LHCN-M2 (cell line): ENCODE measurements at regions not wholly inside any gene's neighbourhood (a gene's known extent, or its start where the extent isn't known, plus 50 kb on each side); places are given as distances from the start of the nearest gene placed in this dataset.

ENCODE experiments used
- DNase-seq: peaks from one replicate; pipeline ENCODE4 v3.0.0-alpha.2; 2012; ENCODE audit warnings: low read depth

DNA sequence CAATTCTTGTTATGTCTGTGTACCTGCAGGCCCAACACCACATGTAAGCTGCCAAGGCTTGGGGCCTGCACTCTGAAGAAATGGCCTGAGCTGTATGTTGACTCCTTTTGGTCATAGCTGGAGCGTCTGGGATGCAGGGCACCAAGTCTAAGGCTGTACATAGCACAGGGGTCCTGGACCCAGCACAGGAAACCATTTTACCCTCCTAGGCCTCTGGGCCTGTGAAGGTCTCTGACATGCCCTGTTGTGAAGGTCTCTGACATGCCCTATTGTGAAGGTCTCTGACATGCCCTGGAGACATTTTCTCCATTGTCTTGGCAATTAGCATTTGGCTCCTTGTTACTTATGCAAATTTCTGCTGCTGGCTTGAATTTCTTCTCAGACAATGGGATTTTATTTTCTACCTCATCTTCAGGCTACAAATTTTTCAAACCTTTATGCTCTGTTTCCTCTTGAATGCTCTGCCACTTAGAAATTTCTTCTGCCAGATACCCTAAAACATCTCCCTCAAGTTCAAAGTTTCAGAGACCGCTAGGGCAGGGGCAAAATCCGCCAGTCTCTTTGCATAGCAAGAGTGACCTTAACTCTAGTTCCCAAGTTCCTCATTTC lies 246.7 kb upstream of the B3GALT2 start:
- no peak for DNase-seq

DNA sequence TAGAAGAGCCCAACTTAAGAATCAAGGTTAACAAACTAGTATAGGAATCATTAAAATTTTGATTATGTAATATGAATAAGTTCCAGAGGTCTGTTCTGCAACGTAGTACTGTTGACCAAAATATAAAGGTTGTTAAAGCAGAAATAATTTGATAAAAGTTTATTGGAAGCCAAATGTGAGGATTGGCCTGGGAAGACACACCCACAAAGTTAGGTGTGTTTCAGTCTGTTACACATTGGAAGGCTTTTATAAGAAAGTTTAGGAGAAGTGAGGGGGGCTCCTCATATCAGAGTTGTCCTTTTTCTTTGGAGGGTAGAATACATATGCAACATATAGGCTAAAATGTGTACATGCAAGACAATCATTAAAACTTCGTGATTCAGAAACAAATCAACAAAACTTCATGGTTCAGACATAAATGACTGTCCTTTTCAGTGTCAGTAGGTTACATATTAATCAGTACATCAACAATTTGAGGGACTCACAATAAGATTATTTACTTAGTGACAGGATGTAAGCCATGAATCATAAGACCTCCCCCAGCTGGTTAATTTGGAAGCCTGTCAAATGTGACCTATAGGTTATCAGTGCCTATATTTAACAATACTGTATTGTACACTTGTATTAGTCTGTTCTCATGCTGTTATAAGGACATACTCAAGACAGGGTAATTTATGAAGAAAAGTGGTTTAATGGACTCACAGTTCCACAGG lies 245.0 kb upstream of the B3GALT2 start:
- no peak for DNase-seq

DNA sequence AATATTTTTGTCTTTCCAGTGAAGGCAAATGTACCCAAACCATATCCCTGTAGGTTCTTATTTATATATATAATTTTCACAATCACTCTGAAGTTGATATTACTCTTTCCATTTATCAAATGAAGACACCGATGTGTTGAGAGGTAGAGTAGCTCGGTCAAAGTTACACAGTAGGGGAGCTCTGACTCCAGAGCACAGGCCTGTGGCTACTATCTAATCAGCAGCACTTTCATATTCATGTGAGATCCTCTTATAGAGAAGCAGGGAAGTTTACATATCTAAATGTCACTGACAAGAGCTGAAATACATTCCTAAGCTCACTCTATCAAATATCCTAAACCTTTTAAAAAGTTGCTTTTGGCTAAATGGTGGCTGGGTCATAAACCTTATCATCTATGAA lies 241.1 kb upstream of the B3GALT2 start:
- no peak for DNase-seq

DNA sequence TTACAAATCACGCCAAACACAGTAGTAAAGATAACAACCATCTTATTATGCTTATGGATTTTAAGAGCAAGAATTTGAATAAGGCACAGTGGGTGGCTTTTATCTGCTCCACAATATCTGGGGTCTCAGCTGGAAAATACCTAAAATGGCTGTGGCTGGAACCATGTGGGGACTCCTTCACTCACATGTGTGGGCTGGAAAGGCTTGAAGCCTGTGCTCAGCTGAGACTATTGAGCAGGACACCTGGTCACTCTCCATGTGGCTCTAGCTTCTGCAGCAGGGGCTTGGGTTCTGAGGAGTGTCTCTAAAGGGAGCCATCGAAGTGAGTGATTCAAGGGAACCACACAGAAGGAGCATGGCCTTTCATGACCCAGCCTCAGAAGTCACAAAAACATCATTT lies 239.6 kb upstream of the B3GALT2 start:
- no peak for DNase-seq

DNA sequence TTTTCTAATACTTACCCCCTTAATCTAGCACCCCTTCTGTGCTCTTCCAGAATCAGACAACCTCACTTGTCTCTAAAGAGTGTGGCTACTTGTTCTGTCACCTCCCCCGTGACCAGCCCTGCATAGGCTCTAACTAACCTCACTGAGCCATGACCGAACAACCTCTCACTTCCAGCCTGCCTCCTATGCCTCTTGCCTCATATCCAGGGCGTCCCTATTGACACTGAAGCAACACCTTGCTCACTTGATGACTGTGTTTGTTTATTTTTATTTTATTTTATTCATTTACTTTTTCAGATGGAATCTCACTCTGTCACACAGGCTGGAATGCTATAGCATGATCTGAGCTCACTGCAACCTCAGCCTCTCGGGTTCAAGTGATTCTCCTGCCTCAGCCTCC lies 235.1 kb upstream of the B3GALT2 start:
- DNase-seq, result no peak

DNA sequence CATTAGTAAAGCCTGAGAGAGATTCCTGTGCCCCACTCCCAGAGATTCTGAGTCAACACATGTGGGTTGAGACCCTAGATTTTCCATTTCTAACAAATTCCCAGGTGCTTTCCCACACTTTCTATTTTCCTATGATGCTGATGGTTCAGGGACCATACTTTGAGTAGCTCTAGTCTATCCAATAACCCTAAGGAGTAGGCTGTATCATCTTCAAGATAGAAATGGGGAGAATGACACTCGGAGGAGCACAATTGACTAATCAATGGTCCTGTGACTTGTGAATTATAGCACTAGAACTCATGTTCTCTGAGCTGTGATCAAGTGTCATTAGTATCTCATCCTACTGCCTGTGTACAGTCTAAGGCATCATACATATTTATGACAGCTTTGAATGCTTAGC lies 232.9 kb upstream of the B3GALT2 start:
- no peak for DNase-seq

DNA sequence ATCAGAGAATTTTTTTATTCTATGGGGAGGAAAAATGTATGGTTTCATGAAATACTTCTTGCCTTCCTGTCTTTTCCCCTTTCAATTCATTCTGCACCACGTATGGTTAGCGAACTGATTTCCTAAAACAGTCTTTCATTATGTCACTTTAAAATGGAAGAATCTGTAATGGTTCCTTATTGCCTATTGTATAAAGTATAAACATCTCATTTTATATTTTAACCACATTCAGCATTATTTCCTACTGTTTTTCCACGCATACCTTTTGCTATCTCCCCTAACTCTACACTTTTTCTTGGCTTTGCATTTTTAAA lies 232.3 kb upstream of the B3GALT2 start:
- DNase-seq, result no peak

DNA sequence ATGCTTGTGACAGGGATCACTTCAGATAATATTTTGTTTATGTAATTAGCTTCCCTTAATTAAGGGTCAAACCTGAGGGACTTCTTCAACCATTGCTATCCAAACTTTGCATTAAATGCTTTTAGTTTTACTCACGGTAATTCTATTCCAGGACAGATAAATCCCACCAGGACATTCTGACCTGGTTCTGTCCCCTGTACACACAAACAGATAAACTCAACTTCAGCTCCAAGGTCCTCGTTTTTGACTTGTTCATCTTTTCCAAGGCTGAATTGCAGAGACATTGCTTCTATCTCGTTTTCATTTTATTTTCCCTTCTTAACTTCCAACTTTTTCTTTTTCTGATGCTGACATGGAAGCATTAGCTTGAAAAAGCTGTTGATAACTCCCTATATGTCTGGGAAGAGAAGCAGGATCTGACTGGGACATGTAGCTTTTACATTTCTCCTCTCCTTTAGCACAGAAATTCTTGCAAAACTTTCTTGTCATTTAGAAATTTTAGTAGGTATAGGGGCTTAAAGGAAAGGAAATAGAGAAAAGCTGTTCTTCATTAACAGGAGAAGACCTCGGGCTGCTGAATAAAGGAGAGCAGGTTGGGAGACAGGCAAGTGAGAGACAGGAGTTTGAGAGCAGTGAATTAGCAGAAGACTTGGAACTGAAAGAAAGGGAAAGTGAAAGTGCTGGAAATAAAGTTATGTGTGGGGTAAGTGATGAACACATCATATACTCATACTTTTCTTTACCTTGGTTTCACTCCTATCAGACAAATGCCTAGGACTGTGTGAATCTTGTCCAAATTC lies 231.7 kb upstream of the B3GALT2 start:
- peak; percentile 56 for DNase-seq

DNA sequence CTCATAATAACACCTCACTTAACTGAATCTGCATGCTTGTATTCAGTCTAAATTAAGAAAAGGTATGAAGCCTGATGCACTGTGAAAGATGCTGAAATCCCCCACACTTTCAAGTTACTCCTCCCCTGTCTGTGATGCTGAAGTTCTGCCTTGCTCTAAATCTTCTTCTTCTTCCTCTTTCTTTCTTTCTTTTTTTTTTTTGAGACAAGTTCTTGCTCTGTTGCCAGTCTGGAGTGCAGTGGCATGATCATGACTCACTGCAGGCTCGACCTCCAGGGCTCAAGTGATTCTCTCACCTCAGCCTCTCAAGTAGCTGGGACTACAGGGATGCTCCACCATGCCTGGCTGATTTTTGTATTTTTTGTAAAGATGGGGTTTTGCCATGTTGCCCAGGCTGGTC lies 231.0 kb upstream of the B3GALT2 start:
- DNase-seq, result peak; percentile 32

DNA sequence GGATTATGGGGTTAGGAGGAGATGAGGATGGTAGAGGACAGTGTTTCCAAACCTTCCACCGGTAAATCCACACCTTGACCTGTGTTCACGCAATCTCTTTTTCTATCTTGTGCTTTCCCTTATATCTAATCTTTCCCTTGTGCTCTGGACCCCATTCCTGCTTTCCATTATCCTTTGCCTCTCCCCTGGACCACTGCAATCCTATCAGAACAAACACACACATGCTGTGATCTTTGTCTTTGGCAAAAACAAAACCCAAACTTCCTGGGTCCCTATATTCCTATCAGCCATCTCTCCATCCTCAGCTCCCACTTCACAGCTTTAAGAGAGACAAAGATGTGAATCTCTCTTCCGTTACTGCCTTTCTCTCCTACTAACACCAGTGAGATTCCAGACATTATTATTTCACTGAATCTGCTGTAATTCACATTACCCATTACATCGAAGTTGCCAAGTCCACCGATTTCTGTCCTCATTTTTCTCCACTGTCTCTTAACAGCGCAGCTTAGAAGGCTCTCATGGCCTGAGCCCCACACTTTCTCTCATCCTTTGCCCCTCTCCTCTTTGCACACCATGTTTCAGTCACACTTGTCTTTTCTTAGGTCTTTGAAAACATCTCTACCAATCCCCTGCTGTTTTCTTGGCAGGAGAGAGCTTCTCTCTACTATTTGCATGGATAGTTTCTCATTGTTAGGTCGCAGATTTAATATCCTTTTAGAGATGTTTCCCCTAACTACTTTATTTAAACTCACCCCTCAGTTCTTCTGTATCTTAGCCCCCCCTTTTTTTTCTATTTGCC lies 230.0 kb upstream of the B3GALT2 start:
- no peak for DNase-seq

DNA sequence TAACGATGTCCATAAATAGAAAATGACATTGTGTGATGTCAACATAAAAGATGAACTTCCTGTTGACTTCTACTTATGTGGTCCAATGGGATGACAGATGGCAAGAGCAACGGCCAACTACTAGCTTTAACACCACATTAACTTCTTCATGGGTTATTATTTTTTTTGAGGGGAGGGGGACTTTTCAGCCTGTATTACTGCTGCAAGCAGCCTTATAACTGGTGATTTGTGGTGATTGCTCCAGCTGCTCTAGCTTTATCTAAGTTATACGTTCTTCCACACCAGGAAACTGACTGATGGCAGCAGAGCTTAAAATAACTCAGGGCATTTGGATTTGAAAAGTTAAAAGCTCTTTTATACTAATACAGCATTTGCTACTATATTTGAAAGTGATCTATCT lies 228.8 kb upstream of the B3GALT2 start:
- DNase-seq, result no peak

DNA sequence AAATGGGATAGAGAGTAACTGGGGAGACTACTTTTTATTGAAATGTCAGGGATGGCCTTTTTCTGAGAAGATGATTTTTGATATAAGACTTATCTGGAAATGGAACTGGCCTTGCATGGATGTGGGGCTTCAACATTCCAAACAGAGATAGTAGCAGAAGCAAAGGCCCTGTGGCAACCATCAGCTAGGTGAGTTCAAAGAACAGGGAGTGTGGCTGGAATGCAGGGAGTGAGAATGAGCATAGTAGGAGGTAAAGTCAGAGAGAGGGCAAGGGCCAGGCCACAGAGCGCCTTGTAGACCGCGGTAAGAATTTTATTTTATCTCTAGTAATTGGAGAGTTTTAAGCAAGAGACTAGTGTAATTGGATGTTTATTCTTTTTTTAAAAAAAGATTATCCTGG lies 227.0 kb upstream of the B3GALT2 start:
- DNase-seq, result no peak

DNA sequence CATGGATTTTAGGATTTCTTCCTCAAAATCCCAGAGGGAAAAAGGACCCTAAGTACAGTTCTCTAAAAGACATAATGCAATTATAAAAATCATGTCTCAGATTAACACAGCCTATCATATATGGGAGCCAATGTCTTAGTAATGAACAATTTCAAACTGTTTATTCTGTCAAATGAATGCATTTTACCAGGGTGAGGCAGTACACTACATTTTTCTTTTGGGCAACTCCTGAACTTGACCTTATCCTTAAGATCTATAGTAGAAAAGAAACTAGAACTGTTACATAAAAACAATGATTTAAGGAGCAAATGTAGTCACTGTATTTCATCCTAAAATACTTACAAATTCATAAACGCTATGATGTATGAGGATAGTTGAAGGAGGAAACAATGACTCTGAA lies 226.3 kb upstream of the B3GALT2 start:
- no peak for DNase-seq

DNA sequence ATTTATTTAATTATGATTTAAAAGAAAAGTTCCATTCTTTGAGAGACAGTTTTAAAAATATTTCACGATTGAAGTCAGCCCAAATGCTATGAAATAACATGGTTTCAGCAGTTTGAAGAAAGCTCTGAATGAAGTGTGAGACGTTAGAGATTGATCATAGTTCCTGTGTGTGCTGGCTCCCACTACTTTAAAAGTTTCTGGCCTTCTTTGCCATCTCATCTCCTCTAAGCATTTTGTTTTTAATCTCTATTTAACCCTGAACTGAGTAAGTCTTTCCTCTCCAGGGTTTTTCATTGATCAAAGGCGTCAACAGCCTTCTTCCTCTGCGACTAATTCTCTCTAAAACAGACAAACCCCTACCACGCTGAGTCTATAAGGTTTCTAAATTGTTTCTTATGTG lies 225.3 kb upstream of the B3GALT2 start:
- DNase-seq, result no peak

DNA sequence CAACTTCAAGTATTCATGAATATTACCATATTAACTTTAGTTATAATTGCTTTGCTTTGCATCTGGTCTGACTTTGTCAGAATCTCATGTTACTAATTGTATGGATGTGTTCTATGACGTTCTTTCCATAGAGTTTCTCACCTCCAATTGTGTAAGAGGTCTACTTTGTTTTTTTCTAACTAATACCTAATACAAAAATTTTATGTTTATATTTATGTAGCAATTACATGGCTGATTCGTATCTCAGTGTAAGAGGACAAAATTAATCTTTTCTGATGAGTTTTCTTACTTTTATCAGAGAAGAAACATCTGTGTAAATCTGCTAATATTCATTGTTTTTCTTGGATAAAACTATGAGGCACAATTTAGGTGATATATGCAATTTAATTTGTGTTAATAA lies 224.8 kb upstream of the B3GALT2 start:
- no peak for DNase-seq

DNA sequence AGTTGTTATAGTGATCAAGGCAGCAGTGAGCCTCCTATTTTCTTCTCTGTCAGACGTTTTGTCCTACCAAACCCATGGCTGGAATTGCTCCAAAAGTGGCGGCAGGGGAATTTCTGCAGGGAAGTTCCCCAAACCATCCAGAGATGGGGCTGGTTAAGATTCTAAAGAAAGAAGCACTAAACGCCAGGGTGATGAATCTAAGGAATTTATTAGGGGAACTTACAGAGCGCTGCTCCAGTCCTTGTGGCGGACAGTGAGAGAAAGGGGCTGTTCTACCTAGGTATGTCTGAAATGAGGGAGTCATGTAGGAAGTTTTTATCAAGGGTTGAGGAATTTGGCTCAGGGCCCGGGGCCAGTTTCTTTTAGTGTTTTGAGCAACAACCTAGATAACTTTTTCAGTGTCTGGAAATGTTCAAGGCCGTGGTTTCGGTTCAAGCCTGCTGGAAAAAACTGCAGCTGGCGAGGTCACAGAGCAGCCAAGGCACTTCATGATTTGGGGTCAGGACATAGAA lies 222.4 kb upstream of the B3GALT2 start:
- DNase-seq, result peak; percentile 37

DNA sequence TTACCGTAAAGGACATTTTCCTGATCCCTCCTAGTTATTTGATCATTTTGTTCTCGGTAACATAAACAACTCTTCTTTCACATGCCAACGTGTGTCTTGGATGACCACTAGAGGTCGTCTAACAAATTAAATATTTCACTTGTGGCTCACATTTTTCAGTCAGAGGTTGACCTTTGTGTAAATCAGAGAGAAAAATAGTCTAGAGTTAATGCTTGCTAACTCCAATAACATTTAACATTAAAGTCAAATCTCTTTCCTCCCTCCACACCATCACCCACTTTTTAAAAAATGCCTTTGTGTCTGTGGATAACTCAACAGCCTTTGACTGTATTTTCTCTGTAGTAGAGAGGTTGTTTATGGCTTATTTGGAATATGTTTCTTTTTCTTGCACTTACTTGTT lies 220.5 kb upstream of the B3GALT2 start:
- DNase-seq, result peak; percentile 67

DNA sequence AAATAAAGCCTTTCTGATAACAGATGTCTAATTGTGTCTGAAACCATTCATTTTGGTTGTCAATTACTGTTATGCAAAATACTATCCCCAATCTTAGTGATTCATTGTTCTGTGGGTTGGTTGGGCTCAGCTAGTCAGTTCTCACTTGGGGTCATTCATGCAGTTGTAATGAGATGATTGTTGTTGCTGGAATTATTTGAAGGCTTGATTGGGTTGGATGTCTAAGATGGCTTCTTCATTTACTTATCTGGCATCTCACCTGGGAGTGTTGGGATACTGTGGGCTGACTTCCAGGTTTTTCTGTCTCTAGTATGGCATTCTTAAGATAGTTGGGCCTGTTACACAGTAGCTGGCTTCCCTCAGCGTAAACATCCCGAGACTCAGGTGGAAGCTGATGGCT lies 217.8 kb upstream of the B3GALT2 start:
- DNase-seq, result no peak

DNA sequence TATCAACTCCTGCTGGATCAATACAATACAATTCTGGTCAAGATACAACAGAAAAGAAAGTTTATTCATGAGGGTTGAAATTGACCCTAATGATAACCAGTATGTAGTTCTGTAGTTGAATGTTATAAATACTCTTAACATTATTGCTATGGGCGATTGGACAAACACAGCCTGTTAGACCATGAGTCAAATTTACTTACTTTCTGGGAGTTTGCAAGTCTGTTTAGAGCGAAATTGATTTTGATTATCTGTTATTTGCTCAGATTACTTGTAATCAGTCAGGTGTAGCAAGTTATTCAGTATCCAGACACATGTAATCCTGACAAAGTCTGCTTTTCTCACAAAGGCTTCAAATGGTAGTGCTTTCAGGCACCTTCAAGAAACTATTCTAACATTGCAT lies 216.6 kb upstream of the B3GALT2 start:
- no peak for DNase-seq

DNA sequence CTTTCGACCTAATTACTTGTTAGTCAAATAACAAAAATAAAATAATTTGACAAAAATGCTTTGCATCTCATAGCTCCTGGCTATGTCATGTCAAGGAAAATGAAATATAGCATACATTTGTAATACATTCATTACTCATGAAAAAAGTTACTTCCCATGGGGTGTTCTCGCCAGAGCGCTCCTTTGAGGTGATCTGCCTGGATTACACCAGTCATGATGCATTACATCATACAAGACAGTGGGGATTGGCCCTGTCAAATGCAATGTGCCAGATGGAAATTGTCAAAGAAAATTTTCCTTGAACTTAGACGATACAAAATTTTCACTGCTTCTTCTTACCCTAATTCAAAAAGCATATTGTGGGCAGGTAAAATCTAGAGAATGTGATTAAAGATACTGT lies 215.6 kb upstream of the B3GALT2 start:
- no peak for DNase-seq

DNA sequence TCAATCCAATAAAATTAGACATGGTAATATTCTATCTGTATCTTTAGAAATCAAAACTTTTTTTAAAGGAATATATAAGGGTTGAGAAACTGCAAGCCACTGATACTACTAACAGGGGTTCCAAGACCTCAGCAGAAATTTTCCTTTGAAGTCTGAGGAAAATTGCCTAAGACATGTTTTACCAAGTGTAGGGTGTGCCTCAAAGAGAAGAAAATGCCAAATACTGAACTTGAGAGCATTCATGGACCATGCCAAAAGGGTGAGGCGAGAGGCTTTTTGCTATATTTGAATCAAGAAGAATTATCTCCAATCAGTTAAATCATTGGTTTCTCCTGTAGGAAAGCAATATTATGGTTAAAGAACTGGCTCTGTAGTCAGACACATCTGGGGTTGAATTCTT lies 207.9 kb upstream of the B3GALT2 start:
- DNase-seq, result no peak

DNA sequence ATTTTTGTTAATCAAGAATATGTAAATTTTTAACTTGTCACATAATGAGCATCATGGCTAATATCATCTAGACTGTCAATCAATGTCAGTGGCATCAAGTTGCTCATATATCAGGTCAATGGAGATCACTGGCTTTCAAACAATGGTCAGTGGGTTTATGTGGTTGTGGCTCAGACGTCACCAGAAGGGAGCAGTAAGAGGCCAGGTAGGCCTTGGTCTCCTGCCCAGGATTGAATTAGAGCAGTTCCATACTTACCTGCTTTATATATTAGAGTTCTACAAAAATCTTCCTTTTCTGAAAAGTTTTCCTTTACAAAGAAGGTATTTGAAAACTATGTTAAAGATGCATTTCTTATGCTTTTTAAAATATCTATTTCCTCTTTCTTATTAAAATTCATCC lies 206.3 kb upstream of the B3GALT2 start:
- no peak for DNase-seq
